ENCODE measurements at regions not wholly inside any gene's neighbourhood (a gene's known extent, or its start where the extent isn't known, plus 50 kb on each side); places are given as distances from the start of the nearest gene placed in this dataset.

GRCh38 chr16:13521356-13521755 is 398.6 kb upstream of the ERCC4 start:
- no peak for ATAC-seq (ENCODE audit: low read depth)
- no peak overlapping the region for H3K4me3 Mint-ChIP-seq
- H3K27ac Mint-ChIP-seq = no peak overlapping the region

GRCh38 chr16:13527332-13527731 is 392.6 kb upstream of the ERCC4 start:
- H3K27ac Mint-ChIP-seq = no peak overlapping the region
- intact Hi-C loops (cut with micrococcal nuclease) = no loop called here
- DNase-seq = no peak
- no peak for TF ChIP-seq CTCF (IDR thresholded peaks at IDR 0.05)
- ATAC-seq (ENCODE audit: low read depth) = no peak
- H3K9me3 Mint-ChIP-seq = no peaks in the 10 kb centered on the region
- POLR2A ChIA-PET = no interaction called here
- H3K27me3 Mint-ChIP-seq = no peaks in the 10 kb centered on the region
- peaks cover 7% of the 10 kb centered on the region for H3K4me1 Mint-ChIP-seq
- H3K4me3 Mint-ChIP-seq = no peak overlapping the region
- CTCF ChIA-PET = no interaction called here
- no peaks in the 10 kb centered on the region for H3K36me3 Mint-ChIP-seq (ENCODE audit: low read depth)

More at GRCh38 chr16:13521356-13521755, 398.6 kb upstream of the ERCC4 start:
- Mint-ChIP-seq H3K27me3 (no peaks in the 10 kb centered on the region), H3K36me3 (ENCODE audit: low read depth) (no peaks in the 10 kb centered on the region), H3K9me3 (no peaks in the 10 kb centered on the region), H3K4me1 (no peaks in the 10 kb centered on the region)
- DNase-seq = no peak
- POLR2A ChIA-PET = no interaction called here
- intact Hi-C loops (cut with micrococcal nuclease) = no loop called here
- no peak for TF ChIP-seq CTCF (IDR thresholded peaks at IDR 0.05)
- CTCF ChIA-PET = no interaction called here

GRCh38 chr16:13528691-13529090 is 391.3 kb upstream of the ERCC4 start:
- Mint-ChIP-seq H3K4me3 (no peak overlapping the region), H3K27me3 (no peaks in the 10 kb centered on the region), H3K9me3 (no peaks in the 10 kb centered on the region), H3K36me3 (ENCODE audit: low read depth) (no peaks in the 10 kb centered on the region), H3K4me1 (peaks cover 7% of the 10 kb centered on the region), H3K27ac (no peak overlapping the region)
- CTCF ChIA-PET = no interaction called here
- POLR2A ChIA-PET = no interaction called here
- DNase-seq (no peak), ATAC-seq (ENCODE audit: low read depth) (no peak)
- intact Hi-C loops (cut with micrococcal nuclease) = no loop called here
- no peak for TF ChIP-seq CTCF (IDR thresholded peaks at IDR 0.05)

GRCh38 chr16:13529193-13529982 is 390.6 kb upstream of the ERCC4 start:
- H3K27me3 Mint-ChIP-seq = no peaks in the 10 kb centered on the region
- ATAC-seq (ENCODE audit: low read depth) = no peak
- POLR2A ChIA-PET = no interaction called here
- no peak for TF ChIP-seq CTCF (IDR thresholded peaks at IDR 0.05)
- no peak overlapping the region for H3K4me3 Mint-ChIP-seq
- H3K9me3 Mint-ChIP-seq = no peaks in the 10 kb centered on the region
- peaks cover 7% of the 10 kb centered on the region for H3K4me1 Mint-ChIP-seq
- no peaks in the 10 kb centered on the region for H3K36me3 Mint-ChIP-seq (ENCODE audit: low read depth)
- no peak for DNase-seq
- H3K27ac Mint-ChIP-seq = no peak overlapping the region
- intact Hi-C loops (cut with micrococcal nuclease) = no loop called here
- CTCF ChIA-PET = no interaction called here

- peaks cover 7% of the 10 kb centered on the region for H3K9me3 Mint-ChIP-seq
- H3K4me3 Mint-ChIP-seq = no peak overlapping the region
- no peaks in the 10 kb centered on the region for H3K36me3 Mint-ChIP-seq (ENCODE audit: low read depth)
- no peak for TF ChIP-seq CTCF (IDR thresholded peaks at IDR 0.05)
- ATAC-seq (ENCODE audit: low read depth) (no peak), DNase-seq (no peak)
- H3K4me1 Mint-ChIP-seq = no peaks in the 10 kb centered on the region
- H3K27ac Mint-ChIP-seq = no peak overlapping the region
- ChIA-PET CTCF (no interaction called here), POLR2A (no interaction called here)
- intact Hi-C loops (cut with micrococcal nuclease) = no loop called here
- no peaks in the 10 kb centered on the region for H3K27me3 Mint-ChIP-seq
Measured at GRCh38 chr16:13540771-13541170, 379.2 kb upstream of the ERCC4 start.

Measured in activated B cell treated with CpG ODN at 0.5 μM for 24 hours (primary cell).